Activated CD8-positive, alpha-beta T cell treated with anti-CD3 and anti-CD28 coated beads for 36 hours (primary cell): ENCODE measurements at regions not wholly inside any gene's neighbourhood (a gene's known extent, or its start where the extent isn't known, plus 50 kb on each side); places are given as distances from the start of the nearest gene placed in this dataset.

Experiments used
- ATAC-seq: fragments of 200-7000 bp; cut with Tn5 transposase; one replicate; pipeline ENCODE4 v1.10.0; 2021; ENCODE audit warnings: mild to moderate bottlenecking, moderate library complexity
- CTCF ChIA-PET: fragments of 350-600 bp; sonication (Branson Sonifier 250); formaldehyde crosslinking; loops from one replicate; lab custom pipeline; 2021; ENCODE audit warnings: antibody characterized with exemption; lab: Charles Lee
- POLR2A ChIA-PET: fragments of 350-600 bp; sonication (Branson Sonifier 250); formaldehyde crosslinking; loops from one replicate; lab custom pipeline; 2021; ENCODE audit warnings: antibody characterized with exemption; lab: Charles Lee
- DNase-seq: peaks from one replicate; pipeline ENCODE4 v3.0.0-alpha.2; 2020
- H3K27ac Mint-ChIP-seq: one replicate; pipeline ENCODE4 v1.8.0; 2021; ENCODE audit warnings: mild to moderate bottlenecking, mixed read lengths
- H3K27me3 Mint-ChIP-seq: one replicate; pipeline ENCODE4 v1.8.0; 2021; ENCODE audit warnings: mixed read lengths
- H3K36me3 Mint-ChIP-seq: one replicate; pipeline ENCODE4 v1.8.0; 2021; ENCODE audit warnings: low read depth, mixed read lengths
- H3K4me1 Mint-ChIP-seq: one replicate; pipeline ENCODE4 v1.8.0; 2021; ENCODE audit warnings: low read depth, mixed read lengths
- H3K4me3 Mint-ChIP-seq: one replicate; pipeline ENCODE4 v1.8.0; 2021; ENCODE audit warnings: mild to moderate bottlenecking, moderate library complexity, mixed read lengths
- H3K9me3 Mint-ChIP-seq: one replicate; pipeline ENCODE4 v1.8.0; 2021; ENCODE audit warnings: mixed read lengths
- intact Hi-C: fragments of 100-400 bp; cut with micrococcal nuclease; formaldehyde crosslinking; loops from one replicate; pipeline ENCODE4 v1.10.0; 2022
- TF ChIP-seq, protein P1 (sequence below): fragments of 200-600 bp; IDR thresholded peaks from one replicate; pipeline ENCODE4 v1.8.0; 2022; ENCODE audit warnings: antibody characterized with exemption, mild to moderate bottlenecking

DNA sequence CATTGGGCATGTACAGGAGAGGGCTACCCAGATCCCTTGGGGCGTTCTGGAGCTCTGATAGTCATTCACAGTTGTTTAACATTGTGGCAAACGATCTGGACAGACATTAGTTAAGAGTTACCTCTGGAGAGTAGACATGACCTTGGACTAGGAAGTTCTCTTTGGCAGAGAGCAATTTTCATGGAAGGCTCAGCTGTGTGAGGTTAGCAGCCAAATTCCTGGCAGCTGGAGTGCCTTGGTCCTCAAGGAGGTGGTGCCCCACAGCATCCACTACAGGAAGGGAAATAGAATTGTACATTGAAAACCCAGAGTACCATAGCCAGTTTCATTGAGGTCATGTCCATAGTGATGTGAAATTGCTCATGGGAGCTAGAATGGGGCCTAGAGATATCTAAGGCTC is 82.8 kb downstream of the BLID start:
- intact Hi-C loops: no loop called here
- no peak overlapping the region for H3K27ac Mint-ChIP-seq
- no peaks in the 10 kb centered on the region for H3K4me1 Mint-ChIP-seq
- no peak for ATAC-seq
- TF ChIP-seq, protein P1, sequence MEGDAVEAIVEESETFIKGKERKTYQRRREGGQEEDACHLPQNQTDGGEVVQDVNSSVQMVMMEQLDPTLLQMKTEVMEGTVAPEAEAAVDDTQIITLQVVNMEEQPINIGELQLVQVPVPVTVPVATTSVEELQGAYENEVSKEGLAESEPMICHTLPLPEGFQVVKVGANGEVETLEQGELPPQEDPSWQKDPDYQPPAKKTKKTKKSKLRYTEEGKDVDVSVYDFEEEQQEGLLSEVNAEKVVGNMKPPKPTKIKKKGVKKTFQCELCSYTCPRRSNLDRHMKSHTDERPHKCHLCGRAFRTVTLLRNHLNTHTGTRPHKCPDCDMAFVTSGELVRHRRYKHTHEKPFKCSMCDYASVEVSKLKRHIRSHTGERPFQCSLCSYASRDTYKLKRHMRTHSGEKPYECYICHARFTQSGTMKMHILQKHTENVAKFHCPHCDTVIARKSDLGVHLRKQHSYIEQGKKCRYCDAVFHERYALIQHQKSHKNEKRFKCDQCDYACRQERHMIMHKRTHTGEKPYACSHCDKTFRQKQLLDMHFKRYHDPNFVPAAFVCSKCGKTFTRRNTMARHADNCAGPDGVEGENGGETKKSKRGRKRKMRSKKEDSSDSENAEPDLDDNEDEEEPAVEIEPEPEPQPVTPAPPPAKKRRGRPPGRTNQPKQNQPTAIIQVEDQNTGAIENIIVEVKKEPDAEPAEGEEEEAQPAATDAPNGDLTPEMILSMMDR: no peak
- H3K36me3 Mint-ChIP-seq: no peaks in the 10 kb centered on the region
- POLR2A ChIA-PET: no interaction called here
- no peak overlapping the region for H3K4me3 Mint-ChIP-seq
- CTCF ChIA-PET: no interaction called here
- peaks cover 11% of the 10 kb centered on the region for H3K27me3 Mint-ChIP-seq
- DNase-seq: no peak
- H3K9me3 Mint-ChIP-seq: no peaks in the 10 kb centered on the region

DNA sequence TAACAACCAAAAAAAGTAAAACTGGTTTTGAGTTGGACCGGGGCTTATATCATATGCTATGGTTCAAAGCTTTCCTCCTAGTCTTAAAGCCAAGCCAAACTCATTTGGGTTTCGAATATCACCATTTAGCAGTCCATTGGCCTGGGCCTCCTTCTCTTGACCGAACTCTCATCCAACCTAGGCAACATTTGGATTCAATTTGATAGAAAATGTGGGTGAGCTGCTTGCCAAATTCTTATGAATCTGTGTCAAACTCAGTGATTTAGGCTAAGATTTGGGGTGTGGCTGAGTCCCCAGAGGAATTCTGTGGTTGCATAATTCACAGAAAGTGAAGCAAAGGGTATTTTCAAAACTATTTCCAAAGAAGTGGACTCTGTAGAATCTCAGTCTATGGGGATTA is 83.7 kb downstream of the BLID start:
- no peak overlapping the region for H3K4me3 Mint-ChIP-seq
- intact Hi-C loops: no loop called here
- DNase-seq (no peak), ATAC-seq (no peak)
- TF ChIP-seq, protein P1: no peak
- H3K4me1 Mint-ChIP-seq: no peaks in the 10 kb centered on the region
- ChIA-PET POLR2A (no interaction called here), CTCF (no interaction called here)
- H3K9me3 Mint-ChIP-seq: no peaks in the 10 kb centered on the region
- no peaks in the 10 kb centered on the region for H3K36me3 Mint-ChIP-seq
- peaks cover 11% of the 10 kb centered on the region for H3K27me3 Mint-ChIP-seq
- H3K27ac Mint-ChIP-seq: no peak overlapping the region

DNA sequence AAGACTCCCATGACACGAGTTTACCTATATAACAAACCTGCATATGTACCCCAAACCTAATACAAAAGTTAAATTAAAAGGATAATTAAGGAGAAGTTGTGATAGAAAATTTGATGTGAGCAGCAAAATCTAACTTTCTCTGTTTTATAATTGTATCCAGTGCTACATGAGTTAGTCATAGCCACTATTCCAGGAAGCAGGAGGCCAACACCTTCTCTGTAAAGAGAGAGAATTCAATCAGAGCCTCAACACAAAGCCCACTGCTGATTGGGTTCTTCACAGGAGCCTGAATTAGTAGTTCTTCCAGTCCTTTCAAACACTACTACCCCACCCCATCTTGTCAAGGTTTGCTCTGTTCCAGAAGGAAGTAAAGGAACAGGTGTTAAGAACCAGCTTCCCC is 84.2 kb downstream of the BLID start:
- no peaks in the 10 kb centered on the region for H3K4me1 Mint-ChIP-seq
- H3K4me3 Mint-ChIP-seq: no peak overlapping the region
- no peak for ATAC-seq
- peaks cover 10% of the 10 kb centered on the region for H3K27me3 Mint-ChIP-seq
- ChIA-PET CTCF (no interaction called here), POLR2A (no interaction called here)
- no peaks in the 10 kb centered on the region for H3K9me3 Mint-ChIP-seq
- no peak overlapping the region for H3K27ac Mint-ChIP-seq
- intact Hi-C loops: no loop called here
- TF ChIP-seq, protein P1: no peak
- H3K36me3 Mint-ChIP-seq: no peaks in the 10 kb centered on the region
- DNase-seq: no peak

DNA sequence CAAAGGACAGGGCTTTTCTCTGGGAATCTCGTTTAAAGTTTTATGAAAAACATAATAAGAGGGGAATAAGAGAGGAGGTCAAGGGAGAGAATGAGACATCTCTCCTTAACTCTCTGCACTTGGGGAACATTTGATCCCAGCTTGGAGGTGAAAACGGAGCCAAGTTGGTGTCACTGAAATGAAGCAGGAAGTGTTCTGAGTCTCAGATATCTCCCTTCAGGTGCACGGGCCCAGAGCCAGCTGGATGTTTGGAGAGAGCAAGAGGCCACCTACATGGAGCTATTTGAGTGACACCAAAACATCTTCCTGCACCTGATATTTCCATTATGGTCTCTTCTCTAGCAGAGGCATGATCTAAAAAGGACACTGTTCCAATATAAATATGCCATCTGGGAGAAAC is 85.7 kb downstream of the BLID start:
- Mint-ChIP-seq H3K4me1 (no peaks in the 10 kb centered on the region), H3K36me3 (no peaks in the 10 kb centered on the region), H3K4me3 (no peak overlapping the region), H3K27me3 (peaks cover 5% of the 10 kb centered on the region), H3K27ac (no peak overlapping the region), H3K9me3 (no peaks in the 10 kb centered on the region)
- CTCF ChIA-PET: no interaction called here
- intact Hi-C loops: no loop called here
- POLR2A ChIA-PET: no interaction called here
- TF ChIP-seq, protein P1: no peak
- DNase-seq (no peak), ATAC-seq (no peak)

DNA sequence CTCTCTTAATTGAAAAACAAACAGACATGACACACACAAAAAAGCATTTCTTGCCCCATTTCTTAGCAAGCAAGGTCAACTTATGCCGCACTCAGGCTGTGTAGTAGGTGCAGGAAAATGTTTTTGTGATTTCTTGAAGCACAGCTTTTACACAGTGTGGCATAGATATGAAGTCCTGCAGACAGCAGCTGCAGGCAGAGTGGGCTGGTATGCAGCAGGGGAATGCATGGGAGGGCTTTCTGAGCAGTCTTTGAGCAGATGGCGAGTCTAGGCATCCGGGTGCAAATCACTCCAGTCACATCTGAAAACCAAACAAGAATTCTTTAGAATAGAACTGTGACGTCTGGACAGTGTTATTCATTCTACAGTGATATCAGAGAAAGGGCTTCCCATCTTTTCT is 87.5 kb downstream of the BLID start:
- no peaks in the 10 kb centered on the region for H3K27me3 Mint-ChIP-seq
- no peaks in the 10 kb centered on the region for H3K9me3 Mint-ChIP-seq
- no peak overlapping the region for H3K27ac Mint-ChIP-seq
- H3K36me3 Mint-ChIP-seq: no peaks in the 10 kb centered on the region
- CTCF ChIA-PET: no interaction called here
- H3K4me3 Mint-ChIP-seq: no peak overlapping the region
- POLR2A ChIA-PET: no interaction called here
- TF ChIP-seq, protein P1: no peak
- DNase-seq (no peak), ATAC-seq (no peak)
- no peaks in the 10 kb centered on the region for H3K4me1 Mint-ChIP-seq
- intact Hi-C loops: no loop called here
